ENCODE measurements at regions not wholly inside any gene's neighbourhood (a gene's known extent, or its start where the extent isn't known, plus 50 kb on each side); places are given as distances from the start of the nearest gene placed in this dataset.
A peak's percentile ranks its signal among the peaks of the same experiment; 100 is the strongest.

- TF ChIP-seq POLR2A (IDR thresholded peaks at IDR 0.05; ENCODE audit: low read length): no peak
- no peak for TF ChIP-seq GATA1 (IDR thresholded peaks at IDR 0.05; ENCODE audit: low read depth, low read length)
- peak; percentile 19 to 36 for DNase-seq
Observed at GRCh38 chr5:68407311-68408239, 192.0 kb downstream of the PIK3R1 start.

GRCh38 chr5:68408345-68408871 is 192.9 kb downstream of the PIK3R1 start:
- DNase-seq: peak in 1 of 2 experiments; percentile 28

DNA sequence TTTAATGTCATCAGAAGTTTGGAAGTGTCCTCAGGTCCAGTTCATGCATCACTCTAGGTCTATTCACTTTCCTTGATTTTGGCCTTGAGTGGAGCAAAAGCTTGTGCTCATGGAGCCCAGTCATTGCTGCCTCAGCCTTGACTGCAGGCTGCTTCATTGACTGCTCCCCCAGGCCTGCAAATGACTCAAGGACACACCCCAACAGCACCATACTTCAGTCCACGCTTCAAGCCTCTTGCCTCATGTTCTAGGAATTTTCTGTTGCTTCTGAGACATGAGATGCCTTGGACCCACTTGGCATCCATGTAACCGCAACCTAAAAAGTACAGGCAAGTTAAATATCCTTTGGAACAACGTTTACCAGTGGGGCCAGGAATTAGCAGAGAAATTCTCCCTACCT is 193.7 kb downstream of the PIK3R1 start:
- DNase-seq: peak; percentile 14 to 46

More at GRCh38 chr5:68408345-68408871, 192.9 kb downstream of the PIK3R1 start:
- TF ChIP-seq GATA1 (IDR thresholded peaks at IDR 0.05; ENCODE audit: low read depth, low read length): no peak
- TF ChIP-seq POLR2A (IDR thresholded peaks at IDR 0.05; ENCODE audit: low read length): no peak

GRCh38 chr5:68411161-68411560 is 195.6 kb downstream of the PIK3R1 start:
- TF ChIP-seq GATA1 (IDR thresholded peaks at IDR 0.05; ENCODE audit: low read depth, low read length) (no peak), POLR2A (IDR thresholded peaks at IDR 0.05; ENCODE audit: low read length) (no peak)
- no peak for DNase-seq

More for the DNA sequence above, 193.7 kb downstream of the PIK3R1 start:
- TF ChIP-seq GATA1 (IDR thresholded peaks at IDR 0.05; ENCODE audit: low read depth, low read length) (no peak), POLR2A (IDR thresholded peaks at IDR 0.05; ENCODE audit: low read length) (no peak)

GRCh38 chr5:68415177-68416085 is 199.9 kb downstream of the PIK3R1 start:
- DNase-seq: peak; percentile 63 to 70
- TF ChIP-seq POLR2A (IDR thresholded peaks at IDR 0.05; ENCODE audit: low read length) (no peak), GATA1 (IDR thresholded peaks at IDR 0.05; ENCODE audit: low read depth, low read length) (no peak)

- no peak for DNase-seq
- TF ChIP-seq POLR2A (IDR thresholded peaks at IDR 0.05; ENCODE audit: low read length) (no peak), GATA1 (IDR thresholded peaks at IDR 0.05; ENCODE audit: low read depth, low read length) (no peak)
Observed at GRCh38 chr5:68416714-68417113, 201.2 kb downstream of the PIK3R1 start.

DNA sequence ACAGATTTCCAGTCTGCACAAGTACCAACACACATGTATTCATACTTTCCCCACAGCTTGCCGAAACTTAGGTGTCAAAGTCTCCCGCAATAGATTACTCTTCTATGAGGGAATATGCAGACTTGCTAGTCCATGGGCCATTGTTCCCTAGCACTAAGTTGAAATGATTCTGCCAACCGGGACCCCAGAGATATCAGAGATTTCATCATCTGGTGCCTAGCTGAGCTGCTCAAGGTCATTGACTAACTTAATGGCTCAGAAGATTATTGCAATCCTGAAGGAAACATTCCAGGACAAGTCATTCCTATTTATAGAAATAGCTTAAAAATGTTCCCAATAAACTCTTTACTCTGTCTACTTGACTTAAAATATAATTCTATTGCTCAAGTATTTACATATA is 202.6 kb downstream of the PIK3R1 start:
- no peak for TF ChIP-seq POLR2A (IDR thresholded peaks at IDR 0.05; ENCODE audit: low read length)
- TF ChIP-seq GATA1 (IDR thresholded peaks at IDR 0.05; ENCODE audit: low read depth, low read length): no peak
- peak in 1 of 2 experiments; percentile 44 for DNase-seq

DNA sequence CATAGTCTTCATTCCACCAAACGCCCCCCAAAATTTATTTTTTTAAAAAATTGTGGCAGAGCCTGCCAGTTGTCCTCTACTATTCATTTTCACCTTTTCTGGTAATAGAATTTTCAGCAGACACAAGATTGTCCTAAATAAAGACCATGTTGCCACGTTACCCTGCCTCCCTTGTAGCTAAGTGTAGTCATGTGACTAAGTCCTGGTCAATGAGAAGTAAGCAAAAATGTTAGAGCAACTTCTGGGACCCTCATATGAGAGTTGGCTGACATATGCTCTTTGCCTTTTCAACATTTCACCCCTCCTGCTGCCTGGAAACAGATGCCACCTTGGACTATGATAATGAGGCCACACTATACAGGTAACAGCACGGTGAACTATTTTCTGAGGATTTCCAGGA is 203.1 kb downstream of the PIK3R1 start:
- peak in 1 of 2 experiments; percentile 45 for DNase-seq
- no peak for TF ChIP-seq GATA1 (IDR thresholded peaks at IDR 0.05; ENCODE audit: low read depth, low read length)
- TF ChIP-seq POLR2A (IDR thresholded peaks at IDR 0.05; ENCODE audit: low read length): no peak

GRCh38 chr5:68419081-68419636 is 203.6 kb downstream of the PIK3R1 start:
- DNase-seq: peak; percentile 27 to 56
- TF ChIP-seq GATA1 (IDR thresholded peaks at IDR 0.05; ENCODE audit: low read depth, low read length) (no peak), POLR2A (IDR thresholded peaks at IDR 0.05; ENCODE audit: low read length) (no peak)

GRCh38 chr5:68419637-68420452 is 204.3 kb downstream of the PIK3R1 start:
- DNase-seq: peak; percentile 83 to 89
- TF ChIP-seq GATA1 (IDR thresholded peaks at IDR 0.05; ENCODE audit: low read depth, low read length): no peak
- no peak for TF ChIP-seq POLR2A (IDR thresholded peaks at IDR 0.05; ENCODE audit: low read length)

- peak; percentile 57 for TF ChIP-seq POLR2A (IDR thresholded peaks at IDR 0.05; ENCODE audit: low read length)
- peak; percentile 87 for TF ChIP-seq GATA1 (IDR thresholded peaks at IDR 0.05; ENCODE audit: low read depth, low read length)
Observed at GRCh38 chr5:68420476-68421344, 205.2 kb downstream of the PIK3R1 start.

More at GRCh38 chr5:68420476-68421344, 205.2 kb downstream of the PIK3R1 start:
- DNase-seq: peak; percentile 100
